GM18907 (cell line): ENCODE measurements at regions not wholly inside any gene's neighbourhood (a gene's known extent, or its start where the extent isn't known, plus 50 kb on each side); places are given as distances from the start of the nearest gene placed in this dataset.

Experiments used
- ATAC-seq: cut with Tn5 transposase; IDR thresholded peaks from one replicate; pipeline ENCODE4 v1.9.1; 2021; ENCODE audit warnings: mild to moderate bottlenecking, moderate library complexity; ENCODE audit not compliant: unreplicated experiment

- ATAC-seq = no peak
These were observed 679.4 kb downstream of the PDHA2 start for GRCh38 chr4:96519291-96519690.

DNA sequence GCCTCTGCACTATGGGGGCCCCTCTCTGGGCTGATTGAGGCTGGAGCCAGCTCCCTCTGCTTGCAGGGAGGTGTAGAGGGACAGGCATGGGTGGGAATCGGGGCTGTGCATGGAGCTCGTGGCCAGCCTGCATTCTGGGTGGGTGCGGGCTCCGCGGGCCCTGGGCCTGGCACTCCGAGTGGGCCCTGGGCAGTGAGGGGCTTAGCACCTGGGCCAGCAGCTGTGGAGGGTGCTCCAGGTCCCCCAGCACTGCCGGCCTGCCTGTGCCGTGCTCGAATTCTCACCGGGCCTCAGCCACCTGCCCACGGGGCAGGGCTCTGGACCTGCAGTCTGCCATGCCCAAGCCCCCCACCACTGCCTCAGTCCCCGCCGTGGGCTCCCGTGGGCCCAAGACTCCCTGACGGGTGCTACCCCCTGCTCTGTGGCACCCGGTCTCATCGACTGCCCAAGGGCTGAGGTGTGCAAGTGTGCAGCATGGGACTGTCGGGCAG lies 681.2 kb downstream of the PDHA2 start:
- ATAC-seq = no peak

GRCh38 chr4:96523611-96524010 lies 683.7 kb downstream of the PDHA2 start:
- no peak for ATAC-seq

DNA sequence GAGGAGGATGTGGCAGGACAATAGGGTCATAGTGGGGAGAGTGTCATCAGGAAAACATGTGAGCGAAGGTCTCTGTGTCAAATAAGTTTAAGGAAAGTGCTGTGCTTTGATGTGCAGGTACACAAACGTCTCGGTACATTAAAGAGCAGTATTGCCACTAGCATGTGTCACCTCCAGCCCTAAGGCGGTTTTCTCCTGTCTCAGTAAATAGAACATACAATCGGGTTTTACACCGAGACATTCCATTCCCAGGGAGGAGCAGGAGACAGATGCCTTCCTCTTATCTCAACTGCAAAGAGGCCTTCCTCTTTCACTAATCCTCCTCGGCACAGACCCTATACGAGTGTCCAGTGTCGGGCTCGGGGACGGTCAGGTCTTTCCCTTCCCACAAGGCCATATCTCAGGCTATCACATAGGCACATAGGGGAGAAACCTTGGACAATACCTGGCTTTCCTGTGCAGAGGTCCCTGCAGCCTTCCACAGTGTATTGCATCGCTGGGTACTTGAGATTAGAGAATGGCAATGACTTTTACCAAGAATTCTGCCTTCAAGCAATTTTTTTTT lies 684.5 kb downstream of the PDHA2 start:
- no peak for ATAC-seq

DNA sequence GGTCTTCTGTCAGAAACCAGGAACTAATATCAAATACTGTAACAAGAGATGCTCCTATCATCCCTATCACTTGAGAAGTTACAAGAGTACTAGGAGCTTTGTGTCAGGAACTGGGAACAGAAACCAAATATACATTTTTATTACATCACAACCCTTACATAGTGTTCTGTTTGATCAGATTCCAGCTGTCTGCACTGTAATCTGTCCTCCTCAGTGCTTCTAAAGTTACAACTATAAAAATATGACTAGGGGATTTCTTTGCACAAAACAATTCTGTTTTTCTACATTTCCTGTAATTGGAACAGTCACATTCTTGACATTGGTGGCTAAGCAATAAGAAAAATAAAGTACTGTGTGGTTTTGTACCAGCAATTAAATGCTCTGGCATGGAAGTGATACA lies 686.0 kb downstream of the PDHA2 start:
- no peak for ATAC-seq

GRCh38 chr4:96526625-96527024 lies 686.7 kb downstream of the PDHA2 start:
- ATAC-seq = no peak

DNA sequence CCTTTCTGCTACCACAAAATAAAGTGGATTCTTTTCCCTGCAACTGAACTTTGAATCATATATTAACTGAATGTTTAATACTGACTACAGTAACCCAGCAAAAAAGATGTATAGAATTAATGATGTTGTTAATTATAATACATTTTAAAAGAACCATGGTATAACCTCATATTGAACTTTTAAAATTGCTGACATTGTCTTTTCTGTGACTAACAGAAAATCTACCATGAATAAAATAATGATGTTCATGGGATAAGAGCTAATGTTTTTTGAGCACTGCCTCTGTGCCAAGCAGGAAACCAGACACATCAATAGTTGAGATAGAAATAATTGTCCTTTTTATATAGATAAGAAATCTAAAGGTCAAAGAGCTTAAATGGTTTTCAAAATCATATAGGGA lies 691.9 kb downstream of the PDHA2 start:
- no peak for ATAC-seq

DNA sequence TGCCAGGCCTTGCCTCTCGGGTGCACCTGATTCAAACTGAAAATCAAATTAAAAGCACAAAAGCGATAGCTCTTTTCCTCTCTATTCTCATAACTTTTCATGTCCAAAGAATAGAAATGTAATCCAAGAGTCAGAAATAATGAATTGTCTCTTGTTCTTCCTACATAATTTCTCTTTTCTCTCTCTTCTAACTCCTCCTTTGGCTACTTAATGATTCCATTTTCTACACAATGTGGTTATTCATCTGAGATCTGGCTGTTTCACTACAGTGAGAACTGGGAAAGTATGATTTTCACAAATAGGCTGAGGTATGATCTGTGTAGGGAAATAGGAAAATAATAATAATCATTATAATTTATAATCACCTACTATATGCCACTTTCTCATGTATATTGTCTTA lies 703.5 kb downstream of the PDHA2 start:
- no peak for ATAC-seq

GRCh38 chr4:96558466-96558865 lies 718.6 kb downstream of the PDHA2 start:
- ATAC-seq = no peak

DNA sequence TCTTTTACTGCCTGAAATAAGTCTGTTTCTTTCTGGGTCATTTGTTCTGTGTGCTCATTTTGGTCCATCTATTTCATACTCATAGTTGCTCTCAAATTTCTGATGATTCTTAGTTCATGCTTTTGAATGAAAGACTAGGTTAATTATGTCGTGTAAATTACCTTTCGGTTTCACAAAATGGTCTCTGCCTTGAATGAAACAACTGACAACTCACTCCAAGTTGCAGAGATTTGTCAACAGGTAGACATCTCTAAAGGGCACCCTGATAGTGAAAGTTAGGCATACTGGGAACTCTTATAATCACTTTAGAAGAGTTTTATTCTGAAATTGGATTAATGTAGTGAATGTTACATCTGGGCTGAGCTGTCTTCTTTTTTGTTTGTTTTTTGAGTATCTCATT lies 726.9 kb downstream of the PDHA2 start:
- no peak for ATAC-seq

GRCh38 chr4:96585304-96585703 lies 745.4 kb downstream of the PDHA2 start:
- ATAC-seq = no peak

- no peak for ATAC-seq
These were observed 753.5 kb downstream of the PDHA2 start for GRCh38 chr4:96593422-96593821.

GRCh38 chr4:96598465-96598864 lies 758.6 kb downstream of the PDHA2 start:
- ATAC-seq = no peak

- ATAC-seq = no peak
These were observed 759.9 kb downstream of the PDHA2 start for GRCh38 chr4:96599752-96600151.

DNA sequence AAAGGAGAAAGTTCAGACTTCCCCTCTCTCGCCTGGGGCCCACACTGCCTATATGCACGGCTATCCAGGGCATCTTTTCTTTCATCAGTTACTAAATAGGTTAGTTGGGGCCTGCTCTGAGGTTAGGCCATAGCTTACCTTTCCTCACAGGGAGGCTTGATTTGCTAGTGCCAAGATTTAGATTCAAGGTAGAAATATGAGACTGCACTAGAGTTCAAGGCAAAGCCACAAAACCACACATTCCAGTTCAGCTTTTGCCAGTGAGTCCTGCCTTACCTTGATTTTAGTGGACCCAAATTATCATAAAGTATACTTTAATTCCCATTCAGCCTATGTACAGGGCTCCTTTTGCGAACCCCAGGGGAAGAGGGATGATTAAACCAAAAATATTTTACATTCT lies 762.8 kb downstream of the PDHA2 start:
- no peak for ATAC-seq

DNA sequence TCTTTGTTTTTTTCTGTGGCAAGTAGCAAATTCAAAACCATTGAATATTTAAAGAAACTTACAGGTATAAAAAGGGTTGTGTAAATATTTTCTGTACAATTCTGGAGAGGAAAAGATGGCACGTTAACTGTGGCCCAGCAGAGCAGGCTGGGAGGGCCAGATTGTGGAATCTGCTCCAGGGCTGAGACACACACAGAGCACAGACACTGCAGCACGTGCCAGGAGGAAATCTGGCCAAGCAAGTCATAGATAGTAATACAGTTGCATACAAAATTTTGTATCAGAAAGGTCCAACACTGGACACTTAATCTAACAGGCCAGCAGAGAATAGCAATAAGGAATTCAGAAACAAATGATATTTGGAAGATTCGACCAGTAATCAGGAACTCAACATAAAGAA lies 763.7 kb downstream of the PDHA2 start:
- no peak for ATAC-seq

DNA sequence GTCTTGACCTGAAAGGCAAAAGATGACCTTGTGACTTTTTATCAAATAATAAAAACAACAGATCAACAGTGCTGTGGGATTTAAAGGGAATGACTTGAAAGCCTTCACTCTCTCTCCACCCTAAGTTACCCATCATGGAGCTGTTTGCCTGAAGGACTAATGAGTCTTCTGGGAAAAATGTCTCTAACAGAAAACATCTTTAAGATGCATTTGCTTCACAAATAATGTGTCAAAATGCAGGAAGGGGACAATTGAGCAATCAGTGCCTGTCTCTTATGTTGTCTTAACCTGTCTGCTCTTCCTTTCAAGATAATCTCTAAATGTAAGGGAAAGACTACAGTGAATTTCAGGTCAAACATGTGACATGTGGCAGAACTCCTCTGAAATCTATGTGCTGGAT lies 766.6 kb downstream of the PDHA2 start:
- no peak for ATAC-seq

DNA sequence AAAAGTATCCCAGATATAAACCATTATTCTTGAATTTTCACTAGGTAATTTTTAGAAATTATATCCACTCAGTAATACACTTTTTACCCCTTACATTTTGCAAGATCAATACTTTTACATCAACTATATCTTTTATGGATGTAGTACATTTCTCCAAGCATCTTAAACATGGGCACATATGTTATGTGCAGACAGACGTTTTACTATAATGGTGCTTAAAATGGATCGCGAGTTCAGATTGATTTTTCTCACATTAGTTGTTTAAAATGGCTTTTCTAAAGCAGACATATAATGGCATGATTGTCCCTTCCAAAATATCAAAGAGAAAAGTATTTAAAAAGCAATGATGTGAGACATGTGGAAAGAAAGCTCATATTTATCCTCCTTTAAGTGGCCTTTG lies 786.1 kb downstream of the PDHA2 start:
- ATAC-seq = no peak

DNA sequence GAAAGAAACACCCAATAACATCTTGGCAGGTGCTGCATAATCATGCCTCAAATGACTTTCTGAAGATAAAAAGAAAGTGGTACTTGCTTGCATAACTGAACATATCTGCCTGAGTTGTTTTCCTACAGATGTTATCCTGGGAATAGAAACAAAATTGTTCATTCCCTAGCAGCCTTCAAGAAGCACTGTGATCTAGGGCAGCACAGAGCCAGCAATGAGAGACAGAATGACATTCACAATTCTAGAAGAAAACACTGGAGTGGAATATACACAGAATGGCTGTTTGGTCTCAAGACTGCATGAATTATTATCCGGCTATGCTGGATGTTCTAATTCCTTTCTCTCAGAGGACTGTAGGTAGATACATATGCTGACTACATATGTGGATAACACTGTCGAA lies 790.9 kb downstream of the PDHA2 start:
- no peak for ATAC-seq

DNA sequence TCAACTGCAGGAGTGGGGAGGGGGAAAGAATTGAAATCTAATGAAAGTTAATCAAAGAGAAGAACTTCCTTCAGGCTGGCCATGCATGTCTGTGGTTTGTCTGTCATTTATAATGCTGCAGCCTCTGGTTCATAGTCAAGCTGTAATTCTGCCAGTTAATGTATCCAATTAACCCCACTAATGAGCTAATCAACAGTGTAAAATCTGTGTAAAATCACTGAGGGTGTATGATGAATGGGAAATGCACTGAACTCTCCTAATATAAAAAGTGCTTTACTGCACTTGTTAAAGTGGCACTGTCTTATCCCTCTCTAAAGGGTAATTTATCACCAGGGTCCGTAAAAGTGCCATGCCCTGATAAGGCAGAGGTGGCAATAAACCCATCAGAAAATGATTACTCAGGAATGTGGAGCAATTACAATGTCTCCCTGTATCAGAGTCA lies 798.1 kb downstream of the PDHA2 start:
- no peak for ATAC-seq

- ATAC-seq = no peak
These were observed 800.0 kb downstream of the PDHA2 start for GRCh38 chr4:96639932-96640331.

GRCh38 chr4:96642490-96642889 lies 802.6 kb downstream of the PDHA2 start:
- ATAC-seq = no peak

- ATAC-seq = no peak
These were observed 806.3 kb downstream of the PDHA2 start for GRCh38 chr4:96646146-96646545.
